H1 (cell line): ENCODE measurements at regions not wholly inside any gene's neighbourhood (a gene's known extent, or its start where the extent isn't known, plus 50 kb on each side); places are given as distances from the start of the nearest gene placed in this dataset.

ENCODE experiments used
- CHD7 ChIP-seq: fragments of 300-600 bp; sonication (generic); IDR thresholded peaks from 2 replicates; pipeline ENCODE4 v1.7.1; 2012; ENCODE audit warnings: low read length, moderate library complexity, mild to moderate bottlenecking, inconsistent platforms; ENCODE audit not compliant: insufficient replicate concordance
- CTCF ChIP-seq, 3 experiments: IDR thresholded peaks; 1 replicate in 2 of 3; 2 replicates in 1 of 3; pipeline versions ENCODE4 v1.5.1 to v1.6.1; 2011; ENCODE audit warnings: low read length in 3 of 3, mild to moderate bottlenecking in 3 of 3, inconsistent platforms in 2 of 3, low read depth in 1 of 3, moderate library complexity in 1 of 3; ENCODE audit not compliant: insufficient read depth in 1 of 3; ENCODE audit errors: control extremely low read depth in 1 of 3
- KDM4A ChIP-seq: IDR thresholded peaks from one replicate; pipeline ENCODE4 v1.7.1; 2012; ENCODE audit warnings: low read depth, mild to moderate bottlenecking, moderate library complexity, low read length, inconsistent platforms; ENCODE audit not compliant: severe bottlenecking
- MAFK ChIP-seq: IDR thresholded peaks from 2 replicates; pipeline ENCODE4 v1.6.1; 2012; ENCODE audit warnings: low read depth, mild to moderate bottlenecking, improper control_type of control experiment, low read length
- POLR2AphosphoS5 ChIP-seq: IDR thresholded peaks from 2 replicates; pipeline ENCODE4 v1.6.1; 2011; ENCODE audit warnings: low read depth, low read length
- TBP ChIP-seq: IDR thresholded peaks from 2 replicates; pipeline ENCODE4 v1.6.1; 2011; ENCODE audit warnings: low read depth, low read length, improper control_type of control experiment

GRCh38 chr2:52467189-52467588 lies 1300.4 kb upstream of the CHAC2 start (continued):
- TF ChIP-seq CHD7: no peak
- TF ChIP-seq POLR2AphosphoS5: peak; percentile 51; the same call in 1 of the 2 replicates
- TF ChIP-seq TBP: no peak
- no peak for TF ChIP-seq KDM4A
- 0 out of 2 replicates have a peak, but pooled peaks have one; percentile 11 for TF ChIP-seq MAFK
- TF ChIP-seq CTCF (IDR thresholded peaks at IDR 0.05; ENCODE audit: control extremely low read depth in 1 of 3, insufficient read depth in 1 of 3, low read depth in 1 of 3, low read length in 3 of 3): no peak
